H7 (cell line): ENCODE measurements at regions not wholly inside any gene's neighbourhood (a gene's known extent, or its start where the extent isn't known, plus 50 kb on each side); places are given as distances from the start of the nearest gene placed in this dataset.
"Not testable (repeated sequence)": the region's sequence is repeated elsewhere in the genome, so short reads cannot be mapped to it uniquely, and the experiment has no call there.

ENCODE experiments used
- DNase-seq: peaks from one replicate; pipeline ENCODE4 v3.0.0; 2012
- H3K27me3 ChIP-seq: 2 replicates; pipeline ENCODE4 v1.6.0; 2011; ENCODE audit warnings: mild to moderate bottlenecking, low read length; ENCODE audit not compliant: control insufficient read depth, insufficient read depth
- H3K36me3 ChIP-seq: replicated peaks from 2 replicates; pipeline ENCODE4 v1.5.1; 2011; ENCODE audit warnings: low read length; ENCODE audit not compliant: control insufficient read depth, insufficient read depth
- H3K4me3 ChIP-seq: 2 replicates; pipeline ENCODE4 v1.5.1; 2011; ENCODE audit warnings: low read depth, mild to moderate bottlenecking, control low read depth, low read length, moderate library complexity; ENCODE audit not compliant: insufficient read depth

DNA sequence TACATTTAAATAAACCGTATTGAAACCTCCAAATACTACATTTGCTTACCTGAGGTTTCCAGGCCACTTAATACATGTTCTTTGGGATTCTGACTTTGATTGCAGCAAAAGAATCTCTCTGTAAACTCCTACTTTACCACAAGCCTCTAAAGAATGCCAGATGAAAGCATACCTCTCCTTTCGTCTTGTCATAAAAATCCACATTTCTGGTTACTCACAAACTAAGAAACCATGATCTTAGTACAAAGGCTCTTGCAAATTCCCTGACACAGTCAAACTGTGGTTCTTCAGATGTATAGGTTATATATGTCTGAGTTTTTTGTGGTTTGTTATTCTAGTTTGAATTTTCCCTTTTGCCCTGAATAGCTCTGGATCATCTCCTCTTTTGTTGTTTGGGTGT is 188.4 kb downstream of the RAP2B start:
- H3K27me3 ChIP-seq: peaks cover 10% of the 10 kb centered on the region; the same call in 1 of the 2 replicates
- no peaks in the 10 kb centered on the region for H3K36me3 ChIP-seq
- H3K4me3 ChIP-seq: no peak overlapping the region
- DNase-seq: no peak

DNA sequence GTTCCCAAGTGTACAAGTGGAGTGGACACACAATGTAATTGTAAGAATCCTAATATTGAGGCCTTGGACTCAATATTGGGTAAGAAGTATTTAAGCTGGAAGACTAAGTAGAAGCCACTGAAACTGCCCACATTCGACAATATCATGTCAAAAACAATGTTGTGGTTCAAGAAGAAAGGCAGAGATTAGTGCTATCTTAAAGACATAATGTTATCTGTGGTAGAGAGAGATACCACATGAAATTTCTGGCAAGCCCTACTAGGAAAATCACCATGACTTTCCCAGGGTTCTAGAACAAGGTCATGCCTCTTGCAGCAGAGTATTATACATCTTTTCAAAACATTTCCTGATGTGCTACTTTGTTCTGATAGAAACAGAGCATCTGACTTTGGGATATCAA is 192.6 kb downstream of the RAP2B start:
- Histone ChIP-seq H3K36me3 (no peaks in the 10 kb centered on the region), H3K27me3 (peaks cover 8% of the 10 kb centered on the region; the same call in 1 of the 2 replicates), H3K4me3 (no peak overlapping the region)
- DNase-seq: no peak

DNA sequence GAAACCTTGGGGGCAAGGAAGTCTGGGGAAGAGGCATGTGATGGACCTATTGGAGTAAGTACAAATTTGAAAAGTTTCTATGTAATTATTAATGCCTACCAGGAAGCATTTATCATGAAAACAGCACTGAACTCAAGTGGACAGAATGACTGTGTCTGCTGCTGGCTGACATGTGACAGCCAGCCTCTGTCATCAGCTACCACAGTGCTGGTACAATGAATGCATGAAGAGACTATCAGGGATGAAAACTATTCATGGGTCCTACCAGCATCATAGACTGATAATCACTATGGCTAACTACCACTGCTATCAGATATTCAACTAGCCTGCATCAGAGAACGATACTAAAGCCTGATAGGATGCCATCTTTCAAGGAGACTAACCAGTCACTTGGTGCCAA is 193.5 kb downstream of the RAP2B start:
- no peak for DNase-seq
- Histone ChIP-seq H3K36me3 (no peaks in the 10 kb centered on the region), H3K4me3 (no peak overlapping the region), H3K27me3 (peaks cover 3% of the 10 kb centered on the region; the same call in 1 of the 2 replicates)

DNA sequence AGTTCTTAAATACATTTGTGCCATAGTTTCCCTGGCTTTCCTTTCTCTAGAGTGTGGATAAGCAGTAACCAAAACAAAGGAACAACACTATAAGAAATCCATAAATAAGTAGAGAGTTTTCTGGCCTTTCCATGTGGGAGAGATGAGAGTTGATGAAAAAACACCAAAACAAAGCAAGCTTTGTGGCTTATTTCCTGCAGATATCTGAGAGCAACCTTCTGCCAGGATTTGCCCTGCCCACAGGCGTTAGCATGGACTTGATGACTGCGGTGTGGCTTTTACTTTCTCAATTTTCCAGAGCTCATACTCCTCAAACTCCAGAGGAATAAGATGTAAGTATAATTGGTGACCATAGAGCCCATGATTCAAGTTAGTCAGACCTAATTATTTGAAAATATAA is 194.9 kb downstream of the RAP2B start:
- Histone ChIP-seq H3K4me3 (no peak overlapping the region), H3K27me3 (no peaks in the 10 kb centered on the region), H3K36me3 (no peaks in the 10 kb centered on the region)
- no peak for DNase-seq

DNA sequence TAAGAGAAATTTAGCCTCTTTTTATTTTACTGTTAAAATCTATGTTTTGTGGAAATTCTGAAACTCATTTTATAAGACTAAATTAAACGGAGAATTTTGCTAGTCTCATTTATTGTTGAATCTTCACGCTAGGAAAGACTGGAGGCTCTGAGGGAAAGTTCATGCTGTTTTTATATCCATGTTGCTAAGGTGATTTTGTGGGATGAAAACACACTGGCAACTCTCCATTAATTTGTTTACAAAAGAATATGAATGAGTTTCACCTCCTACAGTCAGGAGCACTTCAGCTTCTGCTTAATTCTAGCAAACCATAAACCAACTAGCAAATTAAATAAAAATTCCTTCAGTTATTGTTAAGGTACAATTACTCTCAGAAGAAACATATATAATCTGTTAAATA is 195.4 kb downstream of the RAP2B start:
- no peak overlapping the region for H3K4me3 ChIP-seq
- H3K27me3 ChIP-seq: no peaks in the 10 kb centered on the region
- no peaks in the 10 kb centered on the region for H3K36me3 ChIP-seq
- no peak for DNase-seq

DNA sequence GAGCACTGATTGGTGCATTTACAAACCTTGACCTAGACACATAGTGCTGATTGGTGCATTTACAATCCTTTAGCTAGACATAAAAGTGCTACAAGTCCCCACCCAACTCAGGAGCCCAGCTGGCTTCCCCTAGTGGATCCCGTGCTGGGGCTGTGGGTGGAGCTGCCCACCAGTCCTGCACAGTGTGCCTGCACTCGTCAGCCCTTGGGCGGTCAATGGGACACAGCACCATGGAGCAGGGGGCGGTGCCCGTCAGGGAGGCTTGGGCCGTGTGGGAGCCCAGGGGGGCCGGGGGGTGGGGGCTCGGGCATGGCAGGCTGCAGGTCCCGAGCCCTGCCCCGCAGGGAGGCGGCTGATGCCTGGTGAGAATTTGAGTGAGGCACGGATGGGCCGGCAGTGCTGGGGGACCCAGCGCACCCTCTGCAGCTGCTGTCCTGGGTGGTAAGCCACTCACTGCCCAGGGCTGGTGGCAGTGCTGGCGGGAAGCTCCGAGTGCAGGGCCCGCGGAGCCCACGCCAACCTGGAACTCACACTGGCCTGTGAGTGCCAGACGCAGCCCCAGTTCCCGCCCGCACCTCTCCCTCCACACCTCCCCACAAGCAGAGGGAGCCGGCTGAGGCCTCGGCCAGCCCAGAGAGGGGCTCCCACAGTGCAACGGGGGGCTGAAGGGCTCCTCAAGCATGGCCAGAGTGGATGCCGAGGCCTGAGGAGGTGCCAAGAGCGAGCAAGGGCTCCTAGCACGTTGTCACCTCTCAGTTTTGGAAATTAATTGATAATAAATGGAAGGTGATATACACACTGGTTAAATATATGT is 207.7 kb downstream of the RAP2B start:
- Histone ChIP-seq H3K36me3 (no peaks in the 10 kb centered on the region), H3K4me3 (no peak overlapping the region), H3K27me3 (no peaks in the 10 kb centered on the region)
- no peak for DNase-seq

DNA sequence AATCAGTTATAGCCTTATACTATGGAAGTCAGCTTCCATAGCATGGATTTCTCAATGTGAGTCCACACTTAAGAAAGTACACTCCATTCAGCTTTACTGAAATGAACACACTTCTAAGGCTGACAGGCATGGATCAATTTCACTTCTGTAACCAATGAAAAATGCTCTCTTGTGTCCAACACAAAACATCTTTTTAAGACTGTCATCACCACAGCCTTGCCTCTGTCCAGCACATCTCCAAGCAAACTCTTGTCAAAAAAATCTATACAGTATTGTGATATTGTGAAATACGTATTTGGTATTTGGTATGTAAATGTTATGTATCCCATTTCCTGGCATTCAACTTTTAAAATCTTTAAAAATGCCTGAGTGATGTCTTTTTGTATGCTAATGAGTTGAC is 208.7 kb downstream of the RAP2B start:
- Histone ChIP-seq H3K4me3 (no peak overlapping the region), H3K27me3 (no peaks in the 10 kb centered on the region), H3K36me3 (no peaks in the 10 kb centered on the region)
- no peak for DNase-seq

DNA sequence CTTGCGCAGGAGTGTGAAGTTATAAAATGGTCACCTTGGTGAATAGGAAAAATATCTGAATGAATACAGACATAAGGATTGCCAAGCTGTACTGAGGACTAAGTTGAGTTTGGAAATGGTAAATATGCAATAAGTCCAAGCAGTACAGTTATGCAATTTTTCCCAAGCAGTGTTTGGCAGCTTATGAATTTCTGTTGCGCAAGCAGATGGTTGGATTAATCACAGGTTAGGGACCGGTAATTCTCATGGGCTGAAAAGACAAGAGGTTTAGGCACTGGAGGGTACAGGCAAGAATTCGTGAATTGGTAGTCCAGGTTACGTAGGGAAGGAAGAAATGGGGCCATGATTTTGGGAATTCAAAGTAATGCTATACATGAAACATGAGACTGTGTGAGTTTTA is 210.3 kb downstream of the RAP2B start:
- Histone ChIP-seq H3K4me3 (no peak overlapping the region), H3K36me3 (no peaks in the 10 kb centered on the region), H3K27me3 (no peaks in the 10 kb centered on the region)
- DNase-seq: no peak

DNA sequence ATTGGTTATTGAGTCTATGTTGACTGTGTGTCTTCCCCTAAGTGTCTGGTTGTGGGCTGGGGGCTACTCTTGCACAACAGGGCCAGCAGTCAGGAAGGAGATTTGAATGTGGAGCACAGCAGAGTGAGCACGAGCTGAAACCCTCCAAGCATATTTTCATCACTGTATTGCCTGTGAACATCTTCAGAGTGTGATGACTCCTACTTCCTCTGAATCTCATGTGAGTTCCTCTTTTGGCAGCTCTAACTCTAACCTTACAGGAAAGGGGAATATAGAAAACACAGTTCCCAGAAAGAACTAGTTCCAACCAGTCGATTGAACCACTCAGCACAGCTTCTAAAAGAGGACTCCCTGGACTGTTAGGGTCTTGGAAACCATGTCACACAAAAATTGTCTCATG is 211.6 kb downstream of the RAP2B start:
- Histone ChIP-seq H3K27me3 (no peaks in the 10 kb centered on the region), H3K36me3 (no peaks in the 10 kb centered on the region), H3K4me3 (no peak overlapping the region)
- no peak for DNase-seq

DNA sequence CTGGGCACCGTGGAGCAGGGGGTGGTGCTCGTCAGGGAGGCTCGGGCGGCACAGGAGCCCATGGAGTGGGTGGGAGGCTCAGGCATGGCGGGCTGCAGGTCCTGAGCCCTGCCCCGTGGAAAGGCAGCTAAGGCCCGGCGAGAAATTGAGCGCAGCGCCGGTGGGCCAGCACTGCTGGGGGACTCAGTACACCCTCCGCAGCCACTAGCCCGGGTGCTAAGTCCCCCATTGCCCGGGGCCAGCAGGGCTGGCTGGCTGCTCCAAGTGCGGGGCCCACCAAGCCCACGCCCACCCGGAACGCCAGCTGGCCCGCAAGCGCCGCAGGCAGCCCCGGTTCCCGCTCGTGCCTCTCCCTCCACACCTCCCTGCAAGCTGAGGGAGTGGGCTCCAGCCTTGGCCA is 216.3 kb downstream of the RAP2B start:
- not testable (repeated sequence) for DNase-seq, H3K4me3 ChIP-seq, H3K36me3 ChIP-seq, H3K27me3 ChIP-seq

DNA sequence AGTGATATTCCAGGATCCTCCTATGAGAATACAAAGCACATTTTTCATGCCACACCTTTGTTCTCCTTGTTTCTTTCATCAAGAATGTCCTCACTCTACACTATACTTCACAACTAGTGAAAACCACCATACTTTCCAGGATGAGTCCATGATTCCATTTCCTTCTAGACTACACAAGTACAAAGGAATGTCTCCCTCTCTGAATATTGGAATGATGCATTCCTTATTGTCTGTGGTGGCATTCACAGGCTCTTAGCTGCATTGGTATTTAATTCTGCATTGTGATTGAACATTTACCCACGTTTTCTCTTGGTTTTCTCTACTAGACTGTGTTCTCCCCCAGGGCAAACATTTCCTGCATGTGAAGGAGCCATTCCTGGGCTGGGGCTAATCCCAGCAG is 217.5 kb downstream of the RAP2B start:
- Histone ChIP-seq H3K4me3 (no peak overlapping the region), H3K27me3 (no peaks in the 10 kb centered on the region), H3K36me3 (no peaks in the 10 kb centered on the region)
- no peak for DNase-seq

DNA sequence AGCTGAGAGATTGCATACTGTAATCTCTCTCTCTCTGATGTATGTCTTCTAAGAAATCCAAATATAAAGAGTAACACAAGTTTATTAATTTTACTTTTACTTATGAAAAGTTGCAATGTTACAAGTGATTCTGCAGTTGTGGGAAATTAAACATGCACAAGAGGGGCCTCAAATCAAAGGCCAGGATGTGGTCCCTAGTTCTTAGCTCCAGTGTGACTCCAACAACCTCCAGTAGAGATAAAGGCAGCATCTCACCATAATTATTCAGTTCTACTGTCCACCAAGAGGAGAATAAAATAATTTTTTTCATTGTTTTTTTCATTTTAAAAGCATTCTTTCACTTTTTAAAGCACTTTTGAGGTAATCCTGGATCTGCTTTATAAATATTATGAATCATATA is 223.3 kb downstream of the RAP2B start:
- no peaks in the 10 kb centered on the region for H3K36me3 ChIP-seq
- H3K4me3 ChIP-seq: no peak overlapping the region
- no peaks in the 10 kb centered on the region for H3K27me3 ChIP-seq
- no peak for DNase-seq

DNA sequence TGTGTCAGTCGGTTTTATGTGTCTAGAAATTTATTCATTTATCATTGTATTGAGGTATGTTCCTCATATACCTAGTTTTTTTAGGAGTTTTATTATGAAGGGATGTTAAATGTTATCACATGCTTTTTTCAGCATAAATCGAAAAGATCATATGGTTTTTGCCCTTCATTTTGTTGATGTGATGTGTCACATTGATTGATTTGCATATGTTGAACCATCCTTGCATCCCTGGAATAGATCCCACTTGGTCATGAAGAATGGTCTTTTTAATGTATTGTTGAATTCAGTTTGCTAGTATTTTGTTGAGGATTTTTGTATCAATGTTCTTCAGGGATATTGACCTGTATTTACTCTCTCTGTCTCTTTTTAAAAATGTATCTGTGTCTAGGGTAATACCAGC is 230.3 kb downstream of the RAP2B start:
- H3K4me3 ChIP-seq: no peak overlapping the region
- H3K36me3 ChIP-seq: no peaks in the 10 kb centered on the region
- no peaks in the 10 kb centered on the region for H3K27me3 ChIP-seq
- no peak for DNase-seq

DNA sequence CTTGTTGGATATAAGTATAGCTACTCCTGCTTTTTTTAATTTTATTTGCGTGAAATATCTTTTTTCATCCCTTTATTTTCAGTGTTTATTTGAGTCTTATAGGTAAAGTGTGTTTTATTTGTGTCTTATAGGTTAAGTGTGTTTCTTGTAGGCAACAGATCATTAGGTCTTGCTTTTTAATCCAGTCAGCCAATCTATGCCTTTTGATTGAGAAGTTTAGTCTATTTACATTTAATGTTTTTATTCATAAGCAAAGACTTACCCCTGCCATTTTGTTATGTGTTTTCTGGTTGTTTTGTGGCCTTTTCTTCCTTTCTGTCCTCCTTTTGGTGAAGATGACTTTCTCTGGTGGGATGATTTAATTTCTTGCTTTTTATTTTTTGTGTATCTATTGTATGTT is 232.0 kb downstream of the RAP2B start:
- no peak overlapping the region for H3K4me3 ChIP-seq
- DNase-seq: no peak
- no peaks in the 10 kb centered on the region for H3K36me3 ChIP-seq
- no peaks in the 10 kb centered on the region for H3K27me3 ChIP-seq

DNA sequence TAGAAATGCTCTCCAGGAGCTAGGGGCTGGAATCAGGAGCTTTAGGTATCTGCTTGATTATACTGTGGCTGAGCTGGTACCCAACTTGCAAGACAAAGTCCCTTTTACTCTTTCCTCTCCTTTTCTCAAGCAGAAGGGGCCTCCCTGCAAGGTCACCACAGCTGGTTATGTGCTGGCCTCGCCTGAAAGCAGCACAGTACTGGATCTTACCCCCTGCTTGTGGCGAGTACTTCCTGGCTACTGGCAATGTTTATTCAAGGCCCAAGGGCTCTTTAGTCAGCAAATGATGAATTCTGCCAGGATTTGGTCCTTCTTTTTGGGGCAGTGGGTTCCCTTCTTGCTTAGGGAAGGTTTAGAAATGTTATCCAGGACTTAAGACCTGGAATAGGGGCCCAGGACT is 234.6 kb downstream of the RAP2B start:
- H3K4me3 ChIP-seq: no peak overlapping the region
- H3K27me3 ChIP-seq: no peaks in the 10 kb centered on the region
- no peaks in the 10 kb centered on the region for H3K36me3 ChIP-seq
- DNase-seq: no peak

DNA sequence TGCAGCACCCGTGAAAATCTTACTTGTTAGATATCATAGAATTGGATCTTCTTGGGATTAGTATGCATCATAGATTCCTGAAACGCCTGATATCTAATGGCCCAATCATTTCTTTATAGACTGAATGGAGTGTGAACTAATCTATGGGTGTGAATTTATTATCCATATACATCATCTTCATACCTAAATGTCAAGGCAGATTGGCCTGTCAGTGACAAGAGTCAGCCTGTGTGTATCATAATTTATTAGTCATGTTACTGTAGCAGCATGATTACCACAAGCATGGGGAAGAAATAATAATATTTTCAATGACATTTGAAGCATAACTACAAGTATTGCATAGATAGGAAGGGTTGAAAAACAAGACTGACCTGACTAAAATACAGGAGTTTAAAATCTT is 235.8 kb downstream of the RAP2B start:
- no peak overlapping the region for H3K4me3 ChIP-seq
- no peaks in the 10 kb centered on the region for H3K36me3 ChIP-seq
- DNase-seq: no peak
- H3K27me3 ChIP-seq: no peaks in the 10 kb centered on the region
